ENCODE measurements at regions not wholly inside any gene's neighbourhood (a gene's known extent, or its start where the extent isn't known, plus 50 kb on each side); places are given as distances from the start of the nearest gene placed in this dataset.
"Not testable (repeated sequence)": the region's sequence is repeated elsewhere in the genome, so short reads cannot be mapped to it uniquely, and the experiment has no call there.

DNA sequence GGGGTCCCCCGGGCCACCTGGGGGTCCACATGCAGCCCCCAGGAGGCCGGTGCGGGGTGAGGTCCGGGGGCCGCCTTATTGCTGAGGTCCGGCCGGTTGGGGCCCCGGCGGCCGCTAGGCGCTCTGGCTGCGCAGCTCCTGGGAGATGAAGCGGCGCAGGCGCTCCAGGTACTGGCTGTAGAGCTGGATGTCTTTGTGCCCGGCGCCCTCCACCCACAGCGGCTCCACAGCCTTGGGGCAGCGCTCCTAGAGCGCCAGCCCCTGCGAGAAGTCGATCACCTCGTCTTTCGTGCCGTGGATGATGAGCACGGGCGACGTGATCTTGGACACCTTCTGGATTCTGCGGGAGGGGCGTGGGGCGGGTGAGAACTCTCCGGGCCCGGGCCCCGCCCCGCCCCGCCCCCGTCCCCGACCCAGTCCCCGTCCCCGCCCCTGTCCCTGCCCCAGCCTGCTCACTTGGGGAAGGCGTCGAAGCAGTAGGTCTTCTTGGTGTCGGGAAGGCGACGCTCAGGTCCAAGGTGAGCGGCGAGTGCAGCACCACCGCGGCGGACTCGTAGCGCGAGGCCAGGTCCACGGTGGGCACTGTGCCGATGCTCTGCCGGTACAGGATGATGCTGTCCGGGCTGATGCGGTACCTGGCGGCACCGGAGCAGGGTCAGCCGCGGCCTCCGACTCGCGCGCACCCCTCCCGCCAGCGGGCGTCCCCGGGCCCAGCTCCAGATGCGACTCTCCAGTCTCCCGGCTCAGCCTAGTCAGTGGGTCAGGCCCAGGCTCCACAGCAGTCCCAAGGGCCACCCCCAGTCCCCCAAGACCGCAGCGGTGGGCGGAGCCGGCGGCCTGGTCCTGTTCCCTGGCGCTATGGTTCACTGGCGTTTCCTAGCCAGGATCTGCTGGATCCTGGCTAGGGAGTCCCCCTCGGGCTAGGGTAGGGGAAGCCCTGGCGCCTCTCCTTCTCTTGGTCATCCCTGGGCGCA lies 89.4 kb upstream of the GOLGA6L1 start:
- not testable (repeated sequence) for TF ChIP-seq FOXJ3 (CRISPR knock-in tag; IDR thresholded peaks at IDR 0.05; ENCODE audit: borderline replicate concordance); ZNF138 (CRISPR knock-in tag; conservative IDR thresholded peaks at IDR 0.05); SP1 (CRISPR knock-in tag; conservative IDR thresholded peaks at IDR 0.05); TCF7 (CRISPR knock-in tag; IDR thresholded peaks at IDR 0.05; ENCODE audit: low read depth)
- TF ChIP-seq, protein P1, sequence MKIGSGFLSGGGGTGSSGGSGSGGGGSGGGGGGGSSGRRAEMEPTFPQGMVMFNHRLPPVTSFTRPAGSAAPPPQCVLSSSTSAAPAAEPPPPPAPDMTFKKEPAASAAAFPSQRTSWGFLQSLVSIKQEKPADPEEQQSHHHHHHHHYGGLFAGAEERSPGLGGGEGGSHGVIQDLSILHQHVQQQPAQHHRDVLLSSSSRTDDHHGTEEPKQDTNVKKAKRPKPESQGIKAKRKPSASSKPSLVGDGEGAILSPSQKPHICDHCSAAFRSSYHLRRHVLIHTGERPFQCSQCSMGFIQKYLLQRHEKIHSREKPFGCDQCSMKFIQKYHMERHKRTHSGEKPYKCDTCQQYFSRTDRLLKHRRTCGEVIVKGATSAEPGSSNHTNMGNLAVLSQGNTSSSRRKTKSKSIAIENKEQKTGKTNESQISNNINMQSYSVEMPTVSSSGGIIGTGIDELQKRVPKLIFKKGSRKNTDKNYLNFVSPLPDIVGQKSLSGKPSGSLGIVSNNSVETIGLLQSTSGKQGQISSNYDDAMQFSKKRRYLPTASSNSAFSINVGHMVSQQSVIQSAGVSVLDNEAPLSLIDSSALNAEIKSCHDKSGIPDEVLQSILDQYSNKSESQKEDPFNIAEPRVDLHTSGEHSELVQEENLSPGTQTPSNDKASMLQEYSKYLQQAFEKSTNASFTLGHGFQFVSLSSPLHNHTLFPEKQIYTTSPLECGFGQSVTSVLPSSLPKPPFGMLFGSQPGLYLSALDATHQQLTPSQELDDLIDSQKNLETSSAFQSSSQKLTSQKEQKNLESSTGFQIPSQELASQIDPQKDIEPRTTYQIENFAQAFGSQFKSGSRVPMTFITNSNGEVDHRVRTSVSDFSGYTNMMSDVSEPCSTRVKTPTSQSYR (CRISPR knock-in tag; IDR thresholded peaks at IDR 0.05), result not testable (repeated sequence)
- TF ChIP-seq, protein P2, sequence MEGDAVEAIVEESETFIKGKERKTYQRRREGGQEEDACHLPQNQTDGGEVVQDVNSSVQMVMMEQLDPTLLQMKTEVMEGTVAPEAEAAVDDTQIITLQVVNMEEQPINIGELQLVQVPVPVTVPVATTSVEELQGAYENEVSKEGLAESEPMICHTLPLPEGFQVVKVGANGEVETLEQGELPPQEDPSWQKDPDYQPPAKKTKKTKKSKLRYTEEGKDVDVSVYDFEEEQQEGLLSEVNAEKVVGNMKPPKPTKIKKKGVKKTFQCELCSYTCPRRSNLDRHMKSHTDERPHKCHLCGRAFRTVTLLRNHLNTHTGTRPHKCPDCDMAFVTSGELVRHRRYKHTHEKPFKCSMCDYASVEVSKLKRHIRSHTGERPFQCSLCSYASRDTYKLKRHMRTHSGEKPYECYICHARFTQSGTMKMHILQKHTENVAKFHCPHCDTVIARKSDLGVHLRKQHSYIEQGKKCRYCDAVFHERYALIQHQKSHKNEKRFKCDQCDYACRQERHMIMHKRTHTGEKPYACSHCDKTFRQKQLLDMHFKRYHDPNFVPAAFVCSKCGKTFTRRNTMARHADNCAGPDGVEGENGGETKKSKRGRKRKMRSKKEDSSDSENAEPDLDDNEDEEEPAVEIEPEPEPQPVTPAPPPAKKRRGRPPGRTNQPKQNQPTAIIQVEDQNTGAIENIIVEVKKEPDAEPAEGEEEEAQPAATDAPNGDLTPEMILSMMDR (IDR thresholded peaks at IDR 0.05), result not testable (repeated sequence)
